Panc1 (cell line): ENCODE measurements at regions not wholly inside any gene's neighbourhood (a gene's known extent, or its start where the extent isn't known, plus 50 kb on each side); places are given as distances from the start of the nearest gene placed in this dataset.

Experiments
- ATAC-seq: fragments of 200-7000 bp; cut with Tn5 transposase; 2 replicates; pipeline ENCODE4 v1.9.1; 2020; ENCODE audit warnings: mild to moderate bottlenecking, moderate library complexity
- BruUV-seq: library from RNA; stranded (reverse); fragments of 400-500 nt; replicated peaks from 2 replicates; lab custom pipeline; 2021; lab: Mats Ljungman, UMichigan
- CTCF ChIA-PET: fragments of 300-600 bp; sonication (Branson Sonifier 250); formaldehyde crosslinking; loops from one replicate; lab custom pipeline; 2022; ENCODE audit warnings: antibody characterized with exemption; lab: Charles Lee
- POLR2A ChIA-PET: fragments of 300-600 bp; sonication (Branson Sonifier 250); formaldehyde crosslinking; loops from one replicate; lab custom pipeline; 2022; ENCODE audit warnings: antibody characterized with exemption; lab: Charles Lee
- DNase-seq: peaks from one replicate; pipeline ENCODE4 v3.0.0-alpha.2; 2010; ENCODE audit warnings: low read depth, low spot score
- H3K27ac ChIP-seq: 2 replicates; pipeline ENCODE4 v1.5.1; 2011; ENCODE audit warnings: mild to moderate bottlenecking, low read length, inconsistent platforms
- H3K27me3 ChIP-seq: fragments of 200-500 bp; sonication (Bioruptor generic); 2 replicates; pipeline ENCODE4 v1.6.0; 2014; ENCODE audit warnings: low read length, inconsistent platforms; ENCODE audit not compliant: control insufficient read depth, insufficient read depth
- H3K36me3 ChIP-seq: fragments of 200-500 bp; sonication (Bioruptor generic); 2 replicates; pipeline ENCODE4 v1.5.1; 2014; ENCODE audit warnings: inconsistent platforms, mild to moderate bottlenecking, low read length, moderate library complexity; ENCODE audit not compliant: control insufficient read depth, insufficient read depth
- H3K4me1 ChIP-seq: 2 replicates; pipeline ENCODE4 v1.5.1; 2011; ENCODE audit warnings: inconsistent platforms, mild to moderate bottlenecking, low read length, moderate library complexity; ENCODE audit not compliant: control insufficient read depth, insufficient read depth
- H3K4me3 ChIP-seq, 2 experiments: 2 replicates each; pipeline ENCODE4 v1.5.1; 2011 to 2012; ENCODE audit warnings: low read depth in 2 of 2, low read length in 2 of 2, mild to moderate bottlenecking in 2 of 2, inconsistent platforms in 1 of 2, moderate library complexity in 1 of 2
- H3K9me3 ChIP-seq: fragments of 200-500 bp; sonication (Bioruptor generic); 2 replicates; pipeline ENCODE4 v1.5.1; 2014; ENCODE audit warnings: low read depth, mild to moderate bottlenecking, inconsistent platforms, low read length, moderate library complexity; ENCODE audit not compliant: control insufficient read depth, insufficient read depth
- POLR2AphosphoS5 ChIP-seq: IDR thresholded peaks from 2 replicates; pipeline ENCODE4 v1.6.1; 2012; ENCODE audit warnings: mild to moderate bottlenecking, low read depth, low read length, moderate library complexity
- SIN3A ChIP-seq: IDR thresholded peaks from 2 replicates; pipeline ENCODE4 v1.6.1; 2012; ENCODE audit warnings: low read depth, mild to moderate bottlenecking, low read length, moderate library complexity, borderline replicate concordance; ENCODE audit not compliant: insufficient read depth
- TCF7L2 ChIP-seq: IDR thresholded peaks from 2 replicates; pipeline ENCODE4 v1.6.1; 2011; ENCODE audit warnings: mild to moderate bottlenecking, low read depth, low read length, inconsistent platforms
- in situ Hi-C: cut with HindIII; loops from 2 replicates; pipeline ENCODE4 v1.10.0; 2016; ENCODE audit warnings: low sequenced_read_pairs, low pct_unique_long_range_greater_than_20kb
- intact Hi-C: fragments of 100-400 bp; cut with micrococcal nuclease; formaldehyde crosslinking; loops from one replicate; pipeline ENCODE4 v1.10.0; 2022; ENCODE audit not compliant: unreplicated experiment
- TF ChIP-seq, protein P1 (sequence below), 2 experiments: IDR thresholded peaks; 2 replicates each; pipeline ENCODE4 v1.6.1; 2011 to 2012; ENCODE audit warnings: low read depth in 2 of 2, control low read depth in 1 of 2, low read length in 1 of 2, mild to moderate bottlenecking in 1 of 2, moderate library complexity in 1 of 2; ENCODE audit not compliant: insufficient read depth in 1 of 2
- TF ChIP-seq, protein P2 (sequence below): fragments of 450-650 bp; IDR thresholded peaks from 2 replicates; pipeline ENCODE4 v1.5.1; 2017; ENCODE audit warnings: mild to moderate bottlenecking

DNA sequence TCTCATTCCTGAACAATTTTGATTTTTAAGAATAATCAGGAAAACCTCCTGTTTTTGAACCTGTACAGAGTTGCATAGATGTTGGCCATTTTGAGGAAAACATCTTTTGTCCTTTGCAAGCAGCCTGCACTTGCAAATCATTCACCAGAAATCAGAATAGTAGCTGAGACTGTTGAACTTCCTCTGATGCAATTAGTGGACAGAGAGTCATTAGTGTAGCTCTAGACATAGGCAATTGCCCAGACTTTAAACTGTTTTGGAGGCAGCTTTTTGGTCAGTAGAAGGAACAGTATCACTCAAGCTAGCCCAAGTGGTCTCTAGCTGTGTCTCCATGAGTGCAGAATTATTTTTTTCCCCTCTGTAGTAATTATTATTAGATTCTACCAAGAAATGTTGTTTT is 326.1 kb downstream of the PIK3C3 start:
- intact Hi-C loops (no loop called here), in situ Hi-C loops (no loop called here)
- ATAC-seq (no peak), DNase-seq (no peak)
- no peak overlapping the region for H3K4me3 ChIP-seq
- no peak overlapping the region for H3K27ac ChIP-seq
- H3K27me3 ChIP-seq, result no peaks in the 10 kb centered on the region
- TF ChIP-seq, protein P1, sequence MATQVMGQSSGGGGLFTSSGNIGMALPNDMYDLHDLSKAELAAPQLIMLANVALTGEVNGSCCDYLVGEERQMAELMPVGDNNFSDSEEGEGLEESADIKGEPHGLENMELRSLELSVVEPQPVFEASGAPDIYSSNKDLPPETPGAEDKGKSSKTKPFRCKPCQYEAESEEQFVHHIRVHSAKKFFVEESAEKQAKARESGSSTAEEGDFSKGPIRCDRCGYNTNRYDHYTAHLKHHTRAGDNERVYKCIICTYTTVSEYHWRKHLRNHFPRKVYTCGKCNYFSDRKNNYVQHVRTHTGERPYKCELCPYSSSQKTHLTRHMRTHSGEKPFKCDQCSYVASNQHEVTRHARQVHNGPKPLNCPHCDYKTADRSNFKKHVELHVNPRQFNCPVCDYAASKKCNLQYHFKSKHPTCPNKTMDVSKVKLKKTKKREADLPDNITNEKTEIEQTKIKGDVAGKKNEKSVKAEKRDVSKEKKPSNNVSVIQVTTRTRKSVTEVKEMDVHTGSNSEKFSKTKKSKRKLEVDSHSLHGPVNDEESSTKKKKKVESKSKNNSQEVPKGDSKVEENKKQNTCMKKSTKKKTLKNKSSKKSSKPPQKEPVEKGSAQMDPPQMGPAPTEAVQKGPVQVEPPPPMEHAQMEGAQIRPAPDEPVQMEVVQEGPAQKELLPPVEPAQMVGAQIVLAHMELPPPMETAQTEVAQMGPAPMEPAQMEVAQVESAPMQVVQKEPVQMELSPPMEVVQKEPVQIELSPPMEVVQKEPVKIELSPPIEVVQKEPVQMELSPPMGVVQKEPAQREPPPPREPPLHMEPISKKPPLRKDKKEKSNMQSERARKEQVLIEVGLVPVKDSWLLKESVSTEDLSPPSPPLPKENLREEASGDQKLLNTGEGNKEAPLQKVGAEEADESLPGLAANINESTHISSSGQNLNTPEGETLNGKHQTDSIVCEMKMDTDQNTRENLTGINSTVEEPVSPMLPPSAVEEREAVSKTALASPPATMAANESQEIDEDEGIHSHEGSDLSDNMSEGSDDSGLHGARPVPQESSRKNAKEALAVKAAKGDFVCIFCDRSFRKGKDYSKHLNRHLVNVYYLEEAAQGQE (IDR thresholded peaks at IDR 0.05; ENCODE audit: insufficient read depth in 1 of 2, low read depth in 2 of 2, low read length in 1 of 2), result no peak
- TF ChIP-seq, protein P2, sequence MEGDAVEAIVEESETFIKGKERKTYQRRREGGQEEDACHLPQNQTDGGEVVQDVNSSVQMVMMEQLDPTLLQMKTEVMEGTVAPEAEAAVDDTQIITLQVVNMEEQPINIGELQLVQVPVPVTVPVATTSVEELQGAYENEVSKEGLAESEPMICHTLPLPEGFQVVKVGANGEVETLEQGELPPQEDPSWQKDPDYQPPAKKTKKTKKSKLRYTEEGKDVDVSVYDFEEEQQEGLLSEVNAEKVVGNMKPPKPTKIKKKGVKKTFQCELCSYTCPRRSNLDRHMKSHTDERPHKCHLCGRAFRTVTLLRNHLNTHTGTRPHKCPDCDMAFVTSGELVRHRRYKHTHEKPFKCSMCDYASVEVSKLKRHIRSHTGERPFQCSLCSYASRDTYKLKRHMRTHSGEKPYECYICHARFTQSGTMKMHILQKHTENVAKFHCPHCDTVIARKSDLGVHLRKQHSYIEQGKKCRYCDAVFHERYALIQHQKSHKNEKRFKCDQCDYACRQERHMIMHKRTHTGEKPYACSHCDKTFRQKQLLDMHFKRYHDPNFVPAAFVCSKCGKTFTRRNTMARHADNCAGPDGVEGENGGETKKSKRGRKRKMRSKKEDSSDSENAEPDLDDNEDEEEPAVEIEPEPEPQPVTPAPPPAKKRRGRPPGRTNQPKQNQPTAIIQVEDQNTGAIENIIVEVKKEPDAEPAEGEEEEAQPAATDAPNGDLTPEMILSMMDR, result no peak
- TF ChIP-seq TCF7L2 (no peak), POLR2AphosphoS5 (no peak), SIN3A (no peak)
- no peaks in the 10 kb centered on the region for H3K4me1 ChIP-seq
- no TSS peak for BruUV-seq
- POLR2A ChIA-PET, result no interaction called here
- no peaks in the 10 kb centered on the region for H3K9me3 ChIP-seq
- CTCF ChIA-PET, result no interaction called here
- no peaks in the 10 kb centered on the region for H3K36me3 ChIP-seq

DNA sequence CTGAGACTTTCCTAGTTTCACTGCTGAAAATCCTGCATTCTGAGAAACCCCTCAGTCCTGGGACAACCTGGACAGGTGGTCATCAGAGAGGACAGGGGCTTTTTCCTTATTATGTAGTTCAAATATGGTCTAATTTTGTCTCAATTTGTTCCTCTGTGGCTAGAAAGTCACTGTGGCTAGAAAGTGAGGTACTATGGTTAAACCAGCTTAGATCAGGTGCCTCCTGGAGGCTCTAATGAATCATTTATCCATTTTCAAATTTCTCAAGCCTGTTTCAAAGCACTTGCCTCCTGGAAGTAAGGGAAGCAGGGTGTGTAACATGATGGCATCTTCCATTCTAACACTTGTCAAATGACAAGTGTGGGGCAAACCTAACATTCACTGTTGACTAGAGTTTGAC is 326.8 kb downstream of the PIK3C3 start:
- no peaks in the 10 kb centered on the region for H3K27me3 ChIP-seq
- TF ChIP-seq, protein P2, result no peak
- TF ChIP-seq POLR2AphosphoS5, result no peak
- TF ChIP-seq, protein P1 (IDR thresholded peaks at IDR 0.05; ENCODE audit: insufficient read depth in 1 of 2, low read depth in 2 of 2, low read length in 1 of 2), result no peak
- TF ChIP-seq SIN3A, result no peak
- TF ChIP-seq TCF7L2, result no peak
- H3K36me3 ChIP-seq, result no peaks in the 10 kb centered on the region
- BruUV-seq, result no TSS peak
- DNase-seq (no peak), ATAC-seq (no peak)
- H3K27ac ChIP-seq, result no peak overlapping the region
- CTCF ChIA-PET, result no interaction called here
- POLR2A ChIA-PET, result no interaction called here
- in situ Hi-C loops, result no loop called here
- intact Hi-C loops, result no loop called here
- H3K4me1 ChIP-seq, result no peaks in the 10 kb centered on the region
- H3K4me3 ChIP-seq, result no peak overlapping the region
- no peaks in the 10 kb centered on the region for H3K9me3 ChIP-seq
